Hepatocyte (in vitro differentiated cells): ENCODE measurements at regions not wholly inside any gene's neighbourhood (a gene's known extent, or its start where the extent isn't known, plus 50 kb on each side); places are given as distances from the start of the nearest gene placed in this dataset.

Experiments
- DNase-seq: peaks from one replicate; pipeline ENCODE4 v3.0.0-alpha.2; 2016; ENCODE audit warnings: low spot score
- H2AFZ ChIP-seq: fragments of 200-600 bp; sonication (generic); 2 replicates; pipeline ENCODE4 v1.6.0; 2016; ENCODE audit warnings: antibody characterized with exemption, mild to moderate bottlenecking
- H3K27ac ChIP-seq: fragments of 200-600 bp; sonication (generic); 2 replicates; pipeline ENCODE4 v1.5.1; 2016; ENCODE audit warnings: mild to moderate bottlenecking
- H3K27me3 ChIP-seq: fragments of 200-600 bp; sonication (generic); 2 replicates; pipeline ENCODE4 v1.6.1; 2016
- H3K36me3 ChIP-seq: fragments of 200-600 bp; sonication (generic); replicated peaks from 2 replicates; pipeline ENCODE4 v1.5.1; 2016; ENCODE audit warnings: low read depth; ENCODE audit not compliant: insufficient read depth
- H3K4me1 ChIP-seq: fragments of 200-600 bp; sonication (generic); 2 replicates; pipeline ENCODE4 v1.5.1; 2016; ENCODE audit warnings: mild to moderate bottlenecking, moderate library complexity; ENCODE audit not compliant: insufficient read depth
- H3K4me2 ChIP-seq: fragments of 200-600 bp; sonication (generic); 2 replicates; pipeline ENCODE4 v1.6.0; 2016
- H3K4me3 ChIP-seq: fragments of 200-600 bp; sonication (generic); 2 replicates; pipeline ENCODE4 v1.5.1; 2016; ENCODE audit warnings: mild to moderate bottlenecking
- H3K79me2 ChIP-seq: fragments of 200-600 bp; sonication (generic); 2 replicates; pipeline ENCODE4 v1.6.0; 2017; ENCODE audit warnings: mild to moderate bottlenecking
- H3K9me2 ChIP-seq: fragments of 200-600 bp; sonication (generic); replicated peaks from 2 replicates; pipeline ENCODE4 v1.6.0; 2017; ENCODE audit warnings: mild to moderate bottlenecking; ENCODE audit not compliant: insufficient read depth
- H3K9me3 ChIP-seq: fragments of 200-600 bp; sonication (generic); 2 replicates; pipeline ENCODE4 v1.5.1; 2016; ENCODE audit warnings: low read depth, mild to moderate bottlenecking
- H4K20me1 ChIP-seq: fragments of 200-600 bp; sonication (generic); 2 replicates; pipeline ENCODE4 v1.6.0; 2016; ENCODE audit warnings: mild to moderate bottlenecking; ENCODE audit not compliant: insufficient read depth, poor library complexity, severe bottlenecking
- CTCF ChIP-seq: fragments of 200-600 bp; sonication (generic); IDR thresholded peaks from 2 replicates; pipeline ENCODE4 v1.5.1; 2016; ENCODE audit warnings: antibody characterized with exemption, mild to moderate bottlenecking; ENCODE audit not compliant: poor library complexity
- EZH2 ChIP-seq: fragments of 200-600 bp; sonication (generic); IDR thresholded peaks from 2 replicates; pipeline ENCODE4 v1.6.1; 2016; ENCODE audit warnings: antibody characterized with exemption, mild to moderate bottlenecking, borderline replicate concordance
- EZH2phosphoT487 ChIP-seq: fragments of 200-600 bp; sonication (generic); IDR thresholded peaks from one replicate; pipeline ENCODE4 v1.6.1; 2018; ENCODE audit warnings: antibody characterized with exemption, mild to moderate bottlenecking, low read depth, moderate library complexity; ENCODE audit not compliant: unreplicated experiment, severe bottlenecking
- WGBS: methylation state at CpG from one replicate; pipeline ENCODE4 v1.1.6; 2016; ENCODE audit warnings: low lambda C conversion rate; ENCODE audit errors: missing lambda C conversion rate; 5-methylcytosine and 5-hydroxymethylcytosine counted together

- no peaks in the 10 kb centered on the region for H3K9me2 ChIP-seq
- no peak overlapping the region for H3K4me2 ChIP-seq
- no peak overlapping the region for H3K4me3 ChIP-seq
- no peaks in the 10 kb centered on the region for H3K4me1 ChIP-seq
- DNase-seq, result no peak
- H3K36me3 ChIP-seq, result no peaks in the 10 kb centered on the region
- WGBS, result 86% methylated on average over 15 of the region's 15 CpGs
- no peak overlapping the region for H2AFZ ChIP-seq
- H3K9me3 ChIP-seq, result no peaks in the 10 kb centered on the region
- no peak overlapping the region for H3K27ac ChIP-seq
- H3K27me3 ChIP-seq, result no peaks in the 10 kb centered on the region
- TF ChIP-seq CTCF, result no peak
- TF ChIP-seq EZH2phosphoT487, result no peak
- no peak for TF ChIP-seq EZH2
- no peaks in the 10 kb centered on the region for H3K79me2 ChIP-seq
- H4K20me1 ChIP-seq, result no peaks in the 10 kb centered on the region
These were observed 199.1 kb downstream of the FZD1 start for GRCh38 chr7:91463330-91463729.

GRCh38 chr7:91465595-91466061 is 201.4 kb downstream of the FZD1 start:
- H3K4me3 ChIP-seq, result no peak overlapping the region
- no peaks in the 10 kb centered on the region for H3K9me2 ChIP-seq
- H3K4me1 ChIP-seq, result no peaks in the 10 kb centered on the region
- no peaks in the 10 kb centered on the region for H3K9me3 ChIP-seq
- no peak for DNase-seq
- H2AFZ ChIP-seq, result no peak overlapping the region
- no peak overlapping the region for H3K27ac ChIP-seq
- WGBS, result 91% methylated on average over 2 of the region's 2 CpGs
- H3K4me2 ChIP-seq, result no peak overlapping the region
- H3K79me2 ChIP-seq, result no peaks in the 10 kb centered on the region
- no peaks in the 10 kb centered on the region for H3K36me3 ChIP-seq
- no peaks in the 10 kb centered on the region for H3K27me3 ChIP-seq
- H4K20me1 ChIP-seq, result no peaks in the 10 kb centered on the region
- TF ChIP-seq EZH2phosphoT487, result no peak
- no peak for TF ChIP-seq EZH2
- no peak for TF ChIP-seq CTCF

- no peaks in the 10 kb centered on the region for H3K27me3 ChIP-seq
- no peak overlapping the region for H2AFZ ChIP-seq
- H3K9me2 ChIP-seq, result no peaks in the 10 kb centered on the region
- TF ChIP-seq EZH2phosphoT487 (no peak), CTCF (no peak), EZH2 (no peak)
- H3K4me2 ChIP-seq, result no peak overlapping the region
- no peaks in the 10 kb centered on the region for H3K36me3 ChIP-seq
- no peaks in the 10 kb centered on the region for H3K4me1 ChIP-seq
- H3K27ac ChIP-seq, result no peak overlapping the region
- DNase-seq, result no peak
- no peaks in the 10 kb centered on the region for H3K79me2 ChIP-seq
- no peaks in the 10 kb centered on the region for H3K9me3 ChIP-seq
- H4K20me1 ChIP-seq, result no peaks in the 10 kb centered on the region
- no peak overlapping the region for H3K4me3 ChIP-seq
These were observed 204.0 kb downstream of the FZD1 start for GRCh38 chr7:91468256-91468655.

- H3K4me3 ChIP-seq, result no peak overlapping the region
- H3K4me2 ChIP-seq, result no peak overlapping the region
- 71% methylated on average over 1 of the region's 1 CpG for WGBS
- no peaks in the 10 kb centered on the region for H3K9me3 ChIP-seq
- TF ChIP-seq EZH2phosphoT487, result no peak
- no peak for TF ChIP-seq EZH2
- no peak for TF ChIP-seq CTCF
- H3K27me3 ChIP-seq, result no peaks in the 10 kb centered on the region
- no peak overlapping the region for H3K27ac ChIP-seq
- no peaks in the 10 kb centered on the region for H3K79me2 ChIP-seq
- no peaks in the 10 kb centered on the region for H3K4me1 ChIP-seq
- H3K9me2 ChIP-seq, result no peaks in the 10 kb centered on the region
- no peaks in the 10 kb centered on the region for H3K36me3 ChIP-seq
- no peaks in the 10 kb centered on the region for H4K20me1 ChIP-seq
- no peak overlapping the region for H2AFZ ChIP-seq
- DNase-seq, result no peak
These were observed 209.4 kb downstream of the FZD1 start for GRCh38 chr7:91473619-91474018.
